Mesendoderm (in vitro differentiated cells): ENCODE measurements at regions not wholly inside any gene's neighbourhood (a gene's known extent, or its start where the extent isn't known, plus 50 kb on each side); places are given as distances from the start of the nearest gene placed in this dataset.

Source experiments
- DNase-seq: peaks from one replicate; pipeline ENCODE4 v3.0.0; 2013
- H2AK5ac ChIP-seq: 2 replicates; pipeline ENCODE4 v1.6.1; 2013; ENCODE audit warnings: low read length, inconsistent platforms
- H2BK120ac ChIP-seq: 2 replicates; pipeline ENCODE4 v1.6.1; 2013; ENCODE audit warnings: low read depth, mild to moderate bottlenecking, low read length, moderate library complexity, mixed read lengths
- H2BK15ac ChIP-seq: replicated peaks from 2 replicates; pipeline ENCODE4 v1.6.1; 2013; ENCODE audit warnings: low read depth, mild to moderate bottlenecking, moderate library complexity
- H2BK5ac ChIP-seq: 2 replicates; pipeline ENCODE4 v1.6.1; 2013; ENCODE audit warnings: low read length, inconsistent platforms
- H3K18ac ChIP-seq: 2 replicates; pipeline ENCODE4 v1.6.1; 2013; ENCODE audit warnings: mild to moderate bottlenecking, low read length, mixed read lengths
- H3K23ac ChIP-seq: one replicate; pipeline ENCODE4 v1.6.1; 2013; ENCODE audit warnings: low read length
- H3K27ac ChIP-seq: 2 replicates; pipeline ENCODE4 v1.5.1; 2013; ENCODE audit warnings: low read depth, mild to moderate bottlenecking, inconsistent platforms, low read length, moderate library complexity
- H3K27me3 ChIP-seq: 2 replicates; pipeline ENCODE4 v1.6.1; 2013; ENCODE audit warnings: low read length, control low read depth, mild to moderate bottlenecking, inconsistent platforms; ENCODE audit not compliant: insufficient read depth, poor library complexity
- H3K36me3 ChIP-seq: 2 replicates; pipeline ENCODE4 v1.6.1; 2013; ENCODE audit warnings: low read length, inconsistent platforms; ENCODE audit not compliant: control insufficient read depth, insufficient read depth
- H3K4ac ChIP-seq: one replicate; pipeline ENCODE4 v1.6.1; 2013; ENCODE audit warnings: low read depth, mild to moderate bottlenecking, low read length, moderate library complexity
- H3K4me1 ChIP-seq: 2 replicates; pipeline ENCODE4 v1.6.1; 2013; ENCODE audit warnings: low read depth, low read length, inconsistent platforms; ENCODE audit not compliant: control insufficient read depth
- H3K4me2 ChIP-seq: 2 replicates; pipeline ENCODE4 v1.6.1; 2013; ENCODE audit warnings: low read length
- H3K4me3 ChIP-seq: 2 replicates; pipeline ENCODE4 v1.5.1; 2013; ENCODE audit warnings: mild to moderate bottlenecking, low read length
- H3K56ac ChIP-seq: one replicate; pipeline ENCODE4 v1.6.1; 2013; ENCODE audit warnings: low read length
- H3K79me1 ChIP-seq: 2 replicates; pipeline ENCODE4 v1.6.1; 2013; ENCODE audit warnings: low read length, inconsistent platforms
- H3K79me2 ChIP-seq: 2 replicates; pipeline ENCODE4 v1.6.1; 2013; ENCODE audit warnings: mild to moderate bottlenecking, low read length; ENCODE audit not compliant: control insufficient read depth, insufficient read depth
- H3K9ac ChIP-seq: 2 replicates; pipeline ENCODE4 v1.6.1; 2013; ENCODE audit warnings: low read length, inconsistent platforms
- H4K5ac ChIP-seq: one replicate; pipeline ENCODE4 v1.6.1; 2013; ENCODE audit warnings: low read length
- H4K8ac ChIP-seq: one replicate; pipeline ENCODE4 v1.6.1; 2013; ENCODE audit warnings: low read depth, mild to moderate bottlenecking, control low read depth, low read length, moderate library complexity
- WGBS: extraction: QIAGEN DNeasy Blood & Tissue Kit; methylation state at CpG from one replicate; pipeline ENCODE4 v1.1.7; 2013; ENCODE audit warnings: low lambda C conversion rate, missing lambda C conversion rate; ENCODE audit not compliant: insufficient coverage; ENCODE audit errors: extremely low coverage; 5-methylcytosine and 5-hydroxymethylcytosine counted together

- no peak overlapping the region for H2BK15ac ChIP-seq
- H3K79me2 ChIP-seq: no peaks in the 10 kb centered on the region
- H3K27me3 ChIP-seq: no peaks in the 10 kb centered on the region
- no peak overlapping the region for H4K8ac ChIP-seq
- H3K79me1 ChIP-seq: no peaks in the 10 kb centered on the region
- H3K9ac ChIP-seq: no peak overlapping the region
- WGBS: no CpG with 5 or more reads among the region's 7 CpGs
- H3K4me2 ChIP-seq: no peak overlapping the region
- H3K18ac ChIP-seq: no peak overlapping the region
- H2BK5ac ChIP-seq: no peak overlapping the region
- no peak overlapping the region for H3K27ac ChIP-seq
- H3K4me3 ChIP-seq: no peak overlapping the region
- no peak overlapping the region for H3K23ac ChIP-seq
- H3K4me1 ChIP-seq: peaks cover 4% of the 10 kb centered on the region
- no peak overlapping the region for H3K56ac ChIP-seq
- H3K36me3 ChIP-seq: no peaks in the 10 kb centered on the region
- no peak overlapping the region for H2BK120ac ChIP-seq
- no peak overlapping the region for H3K4ac ChIP-seq
- H2AK5ac ChIP-seq: no peak overlapping the region
- H4K5ac ChIP-seq: no peak overlapping the region
- DNase-seq: no peak
These were observed 71.3 kb downstream of the S1PR1 start for GRCh38 chr1:101307985-101308689.

DNA sequence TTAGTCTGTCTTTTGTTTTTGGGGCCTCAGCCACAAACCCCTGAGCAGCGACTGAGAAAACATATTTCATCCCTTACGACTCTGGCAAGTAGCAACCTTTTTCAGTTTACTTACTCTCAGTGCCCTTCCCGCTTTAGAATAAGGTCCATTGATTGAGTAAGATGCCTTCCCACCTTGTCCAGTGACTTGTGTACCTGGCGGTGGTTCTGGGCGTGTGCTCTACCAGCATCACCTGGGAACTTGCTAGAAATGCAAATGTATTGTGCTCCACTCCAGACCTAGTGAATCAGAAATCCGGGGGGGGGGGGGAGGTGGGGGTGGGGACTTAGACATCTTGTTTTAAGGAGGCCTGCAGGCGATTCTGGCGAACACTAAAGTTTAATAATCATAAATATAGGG is 72.1 kb downstream of the S1PR1 start:
- Histone ChIP-seq H2BK120ac (no peak overlapping the region), H3K4me3 (no peak overlapping the region), H2AK5ac (no peak overlapping the region), H3K18ac (no peak overlapping the region), H3K56ac (no peak overlapping the region), H4K8ac (no peak overlapping the region), H2BK15ac (no peak overlapping the region), H3K9ac (no peak overlapping the region), H4K5ac (no peak overlapping the region), H3K23ac (no peak overlapping the region), H3K27ac (no peak overlapping the region), H3K4ac (no peak overlapping the region), H3K79me1 (no peaks in the 10 kb centered on the region), H3K27me3 (no peaks in the 10 kb centered on the region), H3K36me3 (no peaks in the 10 kb centered on the region), H2BK5ac (no peak overlapping the region), H3K79me2 (no peaks in the 10 kb centered on the region), H3K4me2 (no peak overlapping the region), H3K4me1 (peaks cover 4% of the 10 kb centered on the region)
- WGBS: no CpG with 5 or more reads among the region's 8 CpGs
- DNase-seq: peak; percentile 25

GRCh38 chr1:101309334-101310311 is 72.8 kb downstream of the S1PR1 start:
- no peak overlapping the region for H3K4ac ChIP-seq
- no peak overlapping the region for H3K27ac ChIP-seq
- no peak overlapping the region for H4K8ac ChIP-seq
- DNase-seq: peak; percentile 86
- peak overlapping the region; percentile 65 for H3K56ac ChIP-seq
- no peaks in the 10 kb centered on the region for H3K27me3 ChIP-seq
- H4K5ac ChIP-seq: no peak overlapping the region
- H2AK5ac ChIP-seq: no peak overlapping the region
- no CpG with 5 or more reads among the region's 37 CpGs for WGBS
- peak overlapping the region; percentile 27 for H3K4me3 ChIP-seq
- peaks cover 4% of the 10 kb centered on the region for H3K4me1 ChIP-seq
- no peak overlapping the region for H2BK120ac ChIP-seq
- peak overlapping the region; percentile 96 for H3K4me2 ChIP-seq
- H2BK15ac ChIP-seq: no peak overlapping the region
- no peaks in the 10 kb centered on the region for H3K36me3 ChIP-seq
- H3K79me1 ChIP-seq: no peaks in the 10 kb centered on the region
- H3K23ac ChIP-seq: no peak overlapping the region
- no peaks in the 10 kb centered on the region for H3K79me2 ChIP-seq
- no peak overlapping the region for H2BK5ac ChIP-seq
- H3K9ac ChIP-seq: peak overlapping the region; percentile 39
- no peak overlapping the region for H3K18ac ChIP-seq

DNA sequence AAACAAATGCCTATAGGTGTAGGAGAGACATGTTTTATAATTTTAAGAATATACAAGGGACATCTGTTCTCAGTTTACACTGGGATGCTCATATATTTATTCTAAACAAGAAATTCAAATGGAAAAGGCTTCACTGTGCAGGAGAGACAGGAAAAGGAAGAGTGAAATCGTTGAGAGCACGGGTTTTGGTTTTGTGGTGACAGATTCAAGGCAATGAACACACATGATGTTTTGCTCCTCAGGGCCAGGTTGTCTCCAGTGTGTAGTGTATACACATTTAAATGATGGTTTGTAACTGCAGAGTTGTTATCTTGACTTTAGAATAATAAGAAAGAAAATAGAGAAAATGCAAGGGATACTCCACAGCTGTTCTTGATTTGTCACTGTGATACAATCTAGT is 73.7 kb downstream of the S1PR1 start:
- no peak overlapping the region for H2BK120ac ChIP-seq
- H3K4ac ChIP-seq: no peak overlapping the region
- no peak overlapping the region for H2BK5ac ChIP-seq
- no peak overlapping the region for H2BK15ac ChIP-seq
- H3K79me1 ChIP-seq: no peaks in the 10 kb centered on the region
- no peak for DNase-seq
- no CpG with 5 or more reads among the region's 2 CpGs for WGBS
- no peaks in the 10 kb centered on the region for H3K36me3 ChIP-seq
- H3K4me2 ChIP-seq: no peak overlapping the region
- no peak overlapping the region for H2AK5ac ChIP-seq
- H4K5ac ChIP-seq: no peak overlapping the region
- peaks cover 4% of the 10 kb centered on the region for H3K4me1 ChIP-seq
- H4K8ac ChIP-seq: no peak overlapping the region
- H3K9ac ChIP-seq: no peak overlapping the region
- no peak overlapping the region for H3K23ac ChIP-seq
- H3K79me2 ChIP-seq: no peaks in the 10 kb centered on the region
- H3K4me3 ChIP-seq: no peak overlapping the region
- H3K27me3 ChIP-seq: no peaks in the 10 kb centered on the region
- no peak overlapping the region for H3K18ac ChIP-seq
- no peak overlapping the region for H3K56ac ChIP-seq
- no peak overlapping the region for H3K27ac ChIP-seq

DNA sequence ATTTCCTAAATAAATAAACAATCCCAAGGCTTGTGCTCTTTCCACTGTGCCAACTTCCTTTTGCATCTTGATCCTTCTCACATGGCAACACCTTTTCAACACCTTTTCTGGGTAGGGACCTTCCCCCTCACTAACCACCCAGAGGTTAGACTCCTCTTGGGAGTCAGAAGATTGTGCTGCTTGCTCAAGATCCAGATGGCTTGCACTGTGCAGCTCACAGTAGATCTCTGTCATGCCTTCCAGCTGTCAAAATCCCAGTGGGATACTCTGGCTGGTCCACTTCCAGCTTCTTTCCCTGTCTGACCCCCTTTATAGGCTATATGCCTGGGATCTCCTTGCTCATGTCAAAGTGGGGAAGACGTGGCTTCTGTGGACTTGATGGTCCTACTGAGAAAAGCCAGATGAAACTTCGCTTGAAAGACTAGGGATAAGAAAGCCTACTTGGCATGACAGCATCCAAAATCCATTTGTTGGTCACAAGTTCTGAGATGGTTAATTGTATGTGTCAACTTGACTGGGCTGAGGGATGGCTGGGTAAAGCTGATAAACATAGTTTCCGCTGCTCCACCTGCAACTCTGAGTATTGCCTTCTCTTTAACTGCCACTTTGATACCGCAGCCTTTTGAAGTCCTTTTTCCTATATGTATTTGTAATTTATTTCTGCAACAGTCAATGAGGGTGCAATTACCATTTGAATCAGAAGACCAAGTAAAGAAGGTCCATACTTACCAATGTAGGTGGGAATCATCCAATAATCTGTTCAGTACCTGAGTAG is 74.5 kb downstream of the S1PR1 start:
- H3K18ac ChIP-seq: no peak overlapping the region
- H3K56ac ChIP-seq: no peak overlapping the region
- H3K4me3 ChIP-seq: no peak overlapping the region
- no peak overlapping the region for H3K23ac ChIP-seq
- H4K8ac ChIP-seq: no peak overlapping the region
- H3K9ac ChIP-seq: no peak overlapping the region
- H3K4me1 ChIP-seq: peaks cover 4% of the 10 kb centered on the region
- H3K27ac ChIP-seq: no peak overlapping the region
- no peak overlapping the region for H2BK5ac ChIP-seq
- H3K27me3 ChIP-seq: no peaks in the 10 kb centered on the region
- no peak overlapping the region for H2BK15ac ChIP-seq
- H3K4me2 ChIP-seq: no peak overlapping the region
- no peak overlapping the region for H2AK5ac ChIP-seq
- no CpG with 5 or more reads among the region's 4 CpGs for WGBS
- H3K79me2 ChIP-seq: no peaks in the 10 kb centered on the region
- H2BK120ac ChIP-seq: no peak overlapping the region
- DNase-seq: no peak
- H3K79me1 ChIP-seq: no peaks in the 10 kb centered on the region
- no peaks in the 10 kb centered on the region for H3K36me3 ChIP-seq
- no peak overlapping the region for H4K5ac ChIP-seq
- no peak overlapping the region for H3K4ac ChIP-seq
